Effector memory CD4-positive, alpha-beta T cell (primary cell): ENCODE measurements at regions not wholly inside any gene's neighbourhood (a gene's known extent, or its start where the extent isn't known, plus 50 kb on each side); places are given as distances from the start of the nearest gene placed in this dataset.
"Not testable (repeated sequence)": the region's sequence is repeated elsewhere in the genome, so short reads cannot be mapped to it uniquely, and the experiment has no call there.

Source experiments
- DNase-seq, 3 donors: peaks; one replicate each; pipeline ENCODE4 v3.0.0-alpha.2; 2020
- H3K27ac ChIP-seq: 2 replicates; pipeline ENCODE4 v1.7.0; 2013; ENCODE audit warnings: mild to moderate bottlenecking, low read length, moderate library complexity; ENCODE audit not compliant: insufficient read depth, poor library complexity, severe bottlenecking
- H3K27me3 ChIP-seq: replicated peaks from 2 replicates; pipeline ENCODE4 v1.7.0; 2013; ENCODE audit warnings: mild to moderate bottlenecking, low read length; ENCODE audit not compliant: insufficient read depth, control insufficient read depth, poor library complexity, severe bottlenecking
- H3K36me3 ChIP-seq: 2 replicates; pipeline ENCODE4 v1.7.0; 2013; ENCODE audit warnings: mild to moderate bottlenecking, low read length, moderate library complexity; ENCODE audit not compliant: control insufficient read depth, insufficient read depth
- H3K4me1 ChIP-seq: 2 replicates; pipeline ENCODE4 v1.7.0; 2013; ENCODE audit warnings: low read length, mild to moderate bottlenecking; ENCODE audit not compliant: control insufficient read depth, insufficient read depth, poor library complexity, severe bottlenecking
- H3K4me3 ChIP-seq: 2 replicates; pipeline ENCODE4 v1.7.0; 2013; ENCODE audit warnings: low read length, low read depth, mild to moderate bottlenecking; ENCODE audit not compliant: insufficient read depth, poor library complexity, severe bottlenecking
- H3K9me3 ChIP-seq: 2 replicates; pipeline ENCODE4 v1.7.0; 2013; ENCODE audit warnings: mild to moderate bottlenecking, low read length, moderate library complexity; ENCODE audit not compliant: control insufficient read depth

DNA sequence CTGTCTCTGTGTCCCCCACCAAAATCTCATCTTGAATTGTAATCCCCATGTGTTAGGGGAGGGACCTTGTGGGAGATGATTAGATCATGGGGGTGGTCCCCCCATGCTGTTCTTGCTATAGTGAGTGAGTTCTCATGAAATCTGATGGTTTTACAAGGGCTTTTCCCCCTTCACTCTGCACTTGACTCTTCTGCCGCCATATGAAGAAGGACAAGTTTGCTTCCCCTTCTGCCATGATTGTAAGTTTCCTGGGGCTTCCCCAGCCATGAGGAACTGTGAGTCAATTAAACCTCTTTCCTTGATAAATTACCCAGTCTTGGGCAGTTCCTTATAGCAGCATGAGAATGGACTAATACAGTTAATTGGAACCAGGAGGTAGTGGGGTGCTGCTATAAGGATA lies 137.1 kb upstream of the RAB4A start:
- H3K27me3 ChIP-seq = no peaks in the 10 kb centered on the region
- no peaks in the 10 kb centered on the region for H3K36me3 ChIP-seq
- no peaks in the 10 kb centered on the region for H3K9me3 ChIP-seq
- DNase-seq = no peak
- no peak overlapping the region for H3K4me3 ChIP-seq
- H3K27ac ChIP-seq = no peak overlapping the region
- peaks cover 23% of the 10 kb centered on the region for H3K4me1 ChIP-seq

DNA sequence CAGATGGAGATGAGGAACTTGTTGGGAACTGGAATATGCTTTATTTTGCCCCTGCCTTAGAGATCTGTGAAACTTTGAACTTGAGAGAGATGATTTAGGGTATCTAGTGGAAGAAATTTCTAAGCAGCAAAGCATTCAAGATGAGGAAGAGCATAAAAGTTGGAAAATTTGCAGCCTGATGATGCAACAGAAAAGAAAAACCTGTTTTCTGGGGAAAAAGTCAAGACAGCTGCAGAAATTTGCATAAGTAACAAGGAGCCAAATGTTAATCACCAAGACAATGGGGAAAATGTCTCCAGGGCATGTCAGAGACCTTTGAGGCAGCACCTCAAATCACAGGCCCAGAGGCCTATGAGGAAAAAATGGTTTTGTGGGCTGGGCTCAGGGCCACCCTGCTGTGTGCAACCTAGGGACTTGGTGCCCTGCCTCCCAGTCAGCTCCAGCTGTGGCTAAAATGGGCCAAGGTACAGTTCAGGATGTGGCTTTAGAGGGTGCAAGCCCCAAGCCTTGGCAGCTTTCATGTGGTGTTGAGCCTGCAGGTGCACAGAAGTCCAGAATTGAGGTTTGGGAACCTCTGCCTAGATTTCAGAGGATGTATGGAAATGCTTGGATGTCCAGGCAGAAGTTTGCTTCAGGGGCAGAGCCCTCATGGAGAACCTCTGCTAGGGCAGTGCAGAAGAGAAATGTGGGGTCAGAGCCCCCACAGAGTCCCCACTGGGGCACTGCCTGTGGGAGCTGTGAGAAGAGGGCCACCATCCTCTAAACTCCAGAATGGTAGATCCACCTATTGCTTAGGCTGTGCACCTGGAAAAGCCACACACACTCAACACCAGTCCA lies 136.3 kb upstream of the RAB4A start:
- not testable (repeated sequence) for H3K9me3 ChIP-seq, H3K27me3 ChIP-seq, DNase-seq, H3K4me3 ChIP-seq, H3K27ac ChIP-seq, H3K36me3 ChIP-seq
- peaks cover 20% of the 10 kb centered on the region for H3K4me1 ChIP-seq

DNA sequence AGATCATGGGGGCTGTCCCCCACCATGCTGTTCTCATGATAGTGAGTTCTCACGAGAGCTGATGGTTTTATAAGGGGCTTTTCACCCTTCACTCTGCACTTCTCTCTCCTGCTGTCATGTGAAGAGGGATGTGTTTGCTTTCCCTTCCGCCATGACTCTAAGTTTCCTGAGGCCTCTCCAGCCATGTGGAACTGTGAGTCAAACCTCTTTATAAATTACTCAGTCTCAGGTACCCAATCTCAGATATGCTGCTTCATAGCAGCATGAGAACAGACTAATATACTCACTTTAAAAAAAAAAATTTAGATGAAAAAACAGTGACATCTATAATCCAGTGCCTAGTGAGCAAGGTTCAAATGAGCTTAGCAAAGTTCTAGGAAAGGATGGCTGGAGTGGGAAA lies 135.1 kb upstream of the RAB4A start:
- Histone ChIP-seq H3K36me3 (no peaks in the 10 kb centered on the region), H3K27me3 (no peaks in the 10 kb centered on the region), H3K4me1 (peaks cover 8% of the 10 kb centered on the region), H3K27ac (no peak overlapping the region), H3K9me3 (no peaks in the 10 kb centered on the region), H3K4me3 (no peak overlapping the region)
- no peak for DNase-seq

DNA sequence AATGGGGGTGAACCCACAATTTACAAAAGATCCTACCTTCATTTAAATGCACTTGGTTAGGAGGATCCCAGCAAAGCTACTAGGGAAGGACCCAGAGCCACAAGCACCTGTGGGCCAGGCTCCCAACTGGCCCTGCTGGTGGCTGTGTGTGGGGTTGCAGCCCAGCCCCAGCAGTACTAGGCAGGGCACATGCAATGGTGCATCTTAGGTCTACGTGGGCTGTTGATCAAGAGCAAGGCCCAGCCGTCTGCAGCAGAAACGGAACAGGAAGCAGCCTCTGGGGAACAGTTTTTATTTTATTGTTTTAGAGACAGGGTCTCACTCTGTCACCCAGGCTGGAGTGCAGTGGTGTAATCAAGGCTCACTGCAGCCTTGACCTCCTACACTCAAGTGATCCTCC lies 134.1 kb upstream of the RAB4A start:
- DNase-seq = no peak
- Histone ChIP-seq H3K4me3 (no peak overlapping the region), H3K4me1 (peaks cover 6% of the 10 kb centered on the region), H3K36me3 (no peaks in the 10 kb centered on the region), H3K27me3 (no peaks in the 10 kb centered on the region), H3K9me3 (no peaks in the 10 kb centered on the region), H3K27ac (no peak overlapping the region)

DNA sequence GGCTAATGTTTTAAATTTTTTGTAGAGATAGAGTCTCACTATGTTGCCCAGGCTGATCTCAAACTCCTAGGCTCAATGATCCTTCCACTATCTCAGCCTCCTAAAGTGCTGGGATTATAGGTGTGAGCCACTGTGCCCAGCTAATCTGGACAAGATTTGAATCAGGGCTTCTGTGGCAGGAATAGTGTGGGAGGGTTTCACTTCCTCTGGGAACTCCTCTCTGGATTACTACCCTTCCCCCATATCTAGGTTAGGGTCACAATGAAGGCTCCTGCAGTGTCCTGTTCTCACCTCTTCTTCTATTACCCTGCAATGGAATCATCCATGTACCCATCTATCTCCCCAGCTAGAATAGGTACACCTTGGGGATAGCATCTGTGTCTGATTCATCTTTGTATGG lies 133.6 kb upstream of the RAB4A start:
- DNase-seq = no peak

DNA sequence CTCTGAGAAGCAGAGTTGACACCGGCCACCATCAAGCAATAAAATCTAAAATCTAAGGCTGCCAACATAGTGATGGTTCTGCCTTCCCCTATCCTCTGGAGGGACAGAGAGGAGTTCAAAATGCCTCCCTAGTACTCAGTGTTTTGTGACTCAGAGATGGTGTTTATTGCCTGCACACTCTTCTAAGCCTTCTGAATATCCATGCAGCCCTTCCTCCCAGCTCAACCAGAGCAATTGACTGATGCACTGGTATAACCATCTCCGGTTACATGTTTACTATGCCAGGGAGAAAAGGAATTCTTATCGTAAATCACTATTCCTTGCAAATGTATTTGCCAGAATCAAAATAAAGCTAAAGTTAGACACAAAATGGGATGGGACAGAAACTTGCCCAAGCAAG lies 132.9 kb upstream of the RAB4A start:
- peaks cover 6% of the 10 kb centered on the region for H3K4me1 ChIP-seq
- H3K27me3 ChIP-seq = no peaks in the 10 kb centered on the region
- H3K36me3 ChIP-seq = no peaks in the 10 kb centered on the region
- no peak overlapping the region for H3K4me3 ChIP-seq
- H3K9me3 ChIP-seq = no peaks in the 10 kb centered on the region
- DNase-seq = no peak
- no peak overlapping the region for H3K27ac ChIP-seq

More for the DNA sequence above, 133.6 kb upstream of the RAB4A start:
- no peak overlapping the region for H3K4me3 ChIP-seq
- peaks cover 6% of the 10 kb centered on the region for H3K4me1 ChIP-seq
- no peak overlapping the region for H3K27ac ChIP-seq
- H3K36me3 ChIP-seq = no peaks in the 10 kb centered on the region
- no peaks in the 10 kb centered on the region for H3K9me3 ChIP-seq
- no peaks in the 10 kb centered on the region for H3K27me3 ChIP-seq

DNA sequence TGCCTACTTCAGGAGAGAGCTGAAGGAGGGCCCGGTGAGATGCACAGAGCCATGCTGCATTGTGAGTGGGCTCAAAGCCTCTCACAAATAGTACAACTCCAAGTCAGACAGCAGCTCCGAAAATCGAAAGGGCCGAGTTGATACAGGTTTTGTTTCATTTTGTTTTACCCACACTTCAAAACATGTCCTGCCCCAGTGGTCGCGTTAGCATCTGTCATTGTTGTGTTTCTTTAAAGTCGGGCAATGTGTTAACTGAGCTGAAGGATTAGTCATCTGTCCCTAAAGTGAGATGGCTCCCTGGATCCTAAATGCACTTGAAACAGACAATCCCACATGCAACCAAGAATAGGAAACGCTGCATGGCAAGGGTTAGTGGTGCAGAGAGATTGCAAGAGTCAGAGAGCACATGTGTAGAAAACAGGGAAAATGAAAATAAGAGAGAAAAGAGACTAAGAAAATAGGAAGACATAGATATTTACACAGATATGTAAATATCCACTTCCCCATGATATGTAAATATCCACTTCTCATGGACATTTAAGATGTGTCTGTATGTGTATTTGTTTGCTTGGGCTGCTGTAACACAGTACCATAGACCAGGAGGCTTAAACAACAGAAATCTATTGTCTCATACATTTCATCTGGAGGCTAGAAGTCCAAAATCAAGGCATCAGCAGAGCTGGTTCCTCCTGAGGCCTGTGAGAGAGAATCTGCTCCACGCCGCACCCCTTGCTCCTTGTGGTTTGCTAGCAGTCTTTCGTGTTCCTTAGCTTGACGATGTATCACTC lies 131.4 kb upstream of the RAB4A start:
- H3K4me1 ChIP-seq = peaks cover 6% of the 10 kb centered on the region
- no peak overlapping the region for H3K4me3 ChIP-seq
- H3K27ac ChIP-seq = no peak overlapping the region
- H3K9me3 ChIP-seq = no peaks in the 10 kb centered on the region
- DNase-seq = no peak
- H3K27me3 ChIP-seq = no peaks in the 10 kb centered on the region
- no peaks in the 10 kb centered on the region for H3K36me3 ChIP-seq

DNA sequence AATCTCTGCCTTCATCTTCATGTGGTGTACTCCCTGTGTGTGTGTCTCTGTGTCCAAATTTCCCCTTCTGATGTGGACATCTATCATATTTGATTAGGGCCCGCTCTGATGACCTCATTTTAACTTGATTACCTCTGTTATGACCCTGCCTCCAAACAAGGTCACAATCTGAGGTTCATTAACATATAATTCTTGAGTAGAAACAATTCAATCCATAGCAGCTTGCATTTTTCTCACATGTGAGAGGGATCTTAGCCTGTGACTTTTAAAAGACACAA lies 130.9 kb upstream of the RAB4A start:
- Histone ChIP-seq H3K4me3 (no peak overlapping the region), H3K27me3 (no peaks in the 10 kb centered on the region), H3K27ac (no peak overlapping the region), H3K9me3 (no peaks in the 10 kb centered on the region), H3K4me1 (peaks cover 6% of the 10 kb centered on the region), H3K36me3 (no peaks in the 10 kb centered on the region)
- DNase-seq = no peak

DNA sequence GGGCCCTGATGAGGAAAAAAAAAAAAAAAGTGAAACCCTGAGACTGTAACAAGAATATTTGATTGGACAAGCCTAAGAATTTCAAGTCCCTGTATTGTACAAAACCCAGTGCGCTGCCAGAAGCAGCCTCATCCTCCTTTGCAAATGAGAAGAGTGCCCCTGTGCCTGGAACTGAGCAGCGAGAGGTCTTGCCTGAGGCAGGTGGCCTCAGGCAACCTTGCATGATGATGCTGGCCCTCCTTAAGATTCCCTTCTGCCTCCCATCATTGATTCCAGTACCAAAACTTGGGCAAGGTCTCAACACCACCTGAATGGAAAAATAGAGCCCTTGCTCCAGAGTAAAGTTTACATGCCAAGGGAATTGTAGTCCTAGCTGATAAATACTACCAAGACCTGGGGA lies 129.6 kb upstream of the RAB4A start:
- no peak for DNase-seq
- no peak overlapping the region for H3K4me3 ChIP-seq
- no peaks in the 10 kb centered on the region for H3K36me3 ChIP-seq
- no peak overlapping the region for H3K27ac ChIP-seq
- no peaks in the 10 kb centered on the region for H3K27me3 ChIP-seq
- peaks cover 6% of the 10 kb centered on the region for H3K4me1 ChIP-seq
- H3K9me3 ChIP-seq = no peaks in the 10 kb centered on the region

DNA sequence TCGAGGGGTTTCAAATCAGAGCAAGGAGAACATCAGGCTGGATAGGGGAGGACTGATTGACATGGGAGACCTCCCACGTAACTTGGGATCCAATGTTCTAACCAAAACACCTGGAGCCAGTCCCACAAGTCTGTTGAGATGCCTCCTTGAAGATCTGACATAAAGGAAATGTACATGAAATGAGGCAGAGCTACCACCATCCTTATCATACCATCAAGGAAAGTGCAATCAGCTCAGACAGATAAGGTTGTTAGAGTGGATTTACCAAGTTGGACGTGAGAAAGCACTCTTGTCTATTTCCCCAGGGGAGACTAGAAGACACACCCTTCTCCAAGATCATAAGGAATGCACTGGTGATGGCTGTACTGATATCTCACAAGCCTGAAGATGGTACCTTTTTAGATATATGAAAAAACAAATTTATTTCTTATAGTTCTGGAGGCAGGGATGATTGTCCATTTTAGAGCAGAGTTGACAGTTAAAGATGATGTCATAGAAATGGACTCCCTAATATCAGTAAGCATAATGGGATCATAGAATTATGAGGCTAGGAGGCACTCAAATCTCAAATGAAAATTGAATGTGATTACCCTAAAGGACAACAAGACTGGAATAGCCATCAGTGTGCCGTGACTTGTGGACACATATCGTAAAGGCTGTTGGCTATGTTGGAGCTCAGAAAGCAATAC lies 129.1 kb upstream of the RAB4A start:
- H3K27ac ChIP-seq = no peak overlapping the region
- no peaks in the 10 kb centered on the region for H3K27me3 ChIP-seq
- no peaks in the 10 kb centered on the region for H3K36me3 ChIP-seq
- DNase-seq = no peak
- no peaks in the 10 kb centered on the region for H3K9me3 ChIP-seq
- H3K4me3 ChIP-seq = no peak overlapping the region
- H3K4me1 ChIP-seq = peaks cover 6% of the 10 kb centered on the region
